HG03432 (cell line): ENCODE measurements at regions not wholly inside any gene's neighbourhood (a gene's known extent, or its start where the extent isn't known, plus 50 kb on each side); places are given as distances from the start of the nearest gene placed in this dataset.
"Not testable (repeated sequence)": the region's sequence is repeated elsewhere in the genome, so short reads cannot be mapped to it uniquely, and the experiment has no call there.

Experiments
- ATAC-seq: cut with Tn5 transposase; IDR thresholded peaks from one replicate; pipeline ENCODE4 v1.9.1; 2021; ENCODE audit warnings: mild to moderate bottlenecking, moderate library complexity; ENCODE audit not compliant: unreplicated experiment

GRCh38 chr3:153785901-153786300, 335.3 kb upstream of the ARHGEF26 start:
- ATAC-seq: peak; percentile 64

DNA sequence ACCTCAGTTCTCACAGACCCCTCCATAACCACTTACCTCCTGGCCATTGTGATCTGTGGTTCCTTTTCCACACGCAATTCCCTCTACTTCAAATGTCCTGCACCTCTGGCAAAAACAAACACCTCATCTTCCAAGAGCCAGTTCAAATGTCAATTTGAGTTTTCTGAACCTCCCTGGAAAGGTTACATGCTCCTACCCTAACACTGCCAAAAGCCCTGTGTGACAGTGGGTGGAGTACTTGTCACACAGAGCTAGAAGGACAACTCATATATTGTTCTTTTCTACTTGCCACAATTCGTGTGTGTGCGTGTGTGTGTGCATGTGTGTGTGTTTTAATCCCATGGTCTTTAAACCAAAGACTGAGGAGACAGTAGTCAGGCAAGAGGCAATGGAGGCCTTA, 331.8 kb upstream of the ARHGEF26 start:
- ATAC-seq: no peak

- ATAC-seq: not testable (repeated sequence)
Measured at GRCh38 chr3:153797056-153797455, 324.1 kb upstream of the ARHGEF26 start.

- ATAC-seq: no peak
Measured at GRCh38 chr3:153809097-153809496, 312.1 kb upstream of the ARHGEF26 start.

DNA sequence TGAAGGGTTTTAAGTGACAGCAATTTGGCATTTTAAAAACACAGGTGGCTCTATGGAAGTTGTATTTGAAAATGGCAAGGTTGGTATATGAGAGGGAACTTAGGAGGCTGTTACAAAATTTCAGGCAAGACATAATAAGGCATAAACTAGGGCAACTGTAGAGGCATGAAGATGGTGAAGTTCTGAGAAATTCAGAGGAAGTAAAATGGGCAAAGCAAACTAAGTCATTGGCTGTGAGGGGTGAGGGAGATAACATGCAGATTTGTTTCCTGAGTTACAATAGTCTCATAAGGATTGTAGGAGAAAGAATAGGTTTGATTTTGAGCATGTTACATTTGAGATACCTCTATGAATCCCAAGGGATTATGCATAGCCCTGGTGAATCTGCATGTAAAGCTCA, 302.9 kb upstream of the ARHGEF26 start:
- ATAC-seq: no peak

- ATAC-seq: no peak
Measured at GRCh38 chr3:153820035-153820434, 301.2 kb upstream of the ARHGEF26 start.

DNA sequence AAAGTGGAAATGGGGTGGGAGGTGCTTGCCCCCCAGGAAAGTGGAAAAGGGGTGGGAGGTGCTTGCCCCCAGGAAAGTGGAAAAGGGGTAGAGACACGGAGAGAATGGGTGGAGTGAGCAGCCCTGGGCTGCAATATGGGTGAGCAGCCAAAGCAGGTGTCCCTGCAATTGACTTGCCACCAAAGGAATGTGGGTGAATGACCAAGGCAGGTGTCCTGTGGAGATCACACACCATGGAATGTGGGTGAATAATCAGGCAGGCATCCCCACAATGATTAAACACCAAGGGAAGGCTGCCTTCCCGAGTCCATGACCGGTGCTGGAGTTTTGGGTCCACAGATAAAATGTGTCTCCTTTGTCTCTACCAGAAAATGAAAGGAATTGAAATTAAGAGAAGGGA, 292.8 kb upstream of the ARHGEF26 start:
- ATAC-seq: not testable (repeated sequence)

- ATAC-seq: no peak
Measured at GRCh38 chr3:153829606-153830170, 291.5 kb upstream of the ARHGEF26 start.

DNA sequence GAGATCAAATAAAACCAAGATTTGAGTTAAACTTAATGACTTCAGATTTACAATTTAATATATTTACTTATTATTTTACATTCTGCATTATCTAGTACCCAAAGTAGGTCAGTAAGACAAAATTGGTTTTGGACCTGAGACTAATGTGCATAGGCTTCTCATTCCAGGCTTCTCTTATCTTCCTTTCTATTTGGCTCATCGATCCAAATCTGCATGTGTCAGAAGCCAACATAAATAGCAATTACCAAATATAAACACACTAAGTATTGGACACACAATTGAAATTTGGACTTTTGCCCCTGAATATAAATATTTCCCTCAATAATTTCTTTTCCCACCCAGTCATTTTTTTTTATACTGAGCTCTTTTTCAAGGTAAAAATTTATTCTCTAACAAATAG, 290.6 kb upstream of the ARHGEF26 start:
- no peak for ATAC-seq

DNA sequence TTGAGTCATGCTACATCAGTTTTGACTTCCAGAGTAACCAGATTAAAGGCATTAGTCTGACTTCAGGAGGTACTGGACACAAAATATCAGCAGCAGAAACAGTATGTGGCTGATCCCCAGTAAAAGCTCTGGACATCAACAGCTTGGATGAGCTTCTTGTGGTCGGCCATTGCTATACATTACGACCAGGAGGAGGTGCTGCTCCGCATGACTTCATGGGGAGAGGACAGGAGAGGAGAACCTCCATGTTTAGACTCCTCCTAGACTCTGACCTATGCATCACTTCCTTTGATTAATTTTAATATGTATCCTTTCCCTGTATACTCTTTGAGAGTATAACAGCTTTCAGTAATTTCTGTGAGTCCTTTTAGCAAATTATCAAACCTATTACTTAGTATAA, 285.6 kb upstream of the ARHGEF26 start:
- peak; percentile 45 for ATAC-seq

- ATAC-seq: no peak
Measured at GRCh38 chr3:153840487-153840886, 280.7 kb upstream of the ARHGEF26 start.

- no peak for ATAC-seq
Measured at GRCh38 chr3:153843994-153844393, 277.2 kb upstream of the ARHGEF26 start.

DNA sequence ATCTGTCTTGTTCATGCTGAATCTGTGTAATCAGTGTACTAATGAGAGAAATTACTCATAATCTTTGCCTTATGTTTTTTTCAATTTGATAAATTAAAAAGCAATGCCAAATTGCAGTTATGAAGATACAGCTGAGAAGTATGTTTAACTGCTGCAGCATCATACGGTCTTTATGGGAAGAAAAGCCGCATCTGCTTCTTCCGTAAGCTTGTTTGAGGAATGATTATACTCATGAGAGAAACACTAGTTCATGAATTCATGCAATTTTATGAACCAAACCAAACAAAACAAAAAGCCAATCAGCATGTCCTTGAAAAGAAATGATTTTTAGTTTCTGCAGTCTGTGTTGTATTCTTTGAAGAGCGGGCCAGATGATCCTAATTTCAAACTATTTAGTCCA, 275.9 kb upstream of the ARHGEF26 start:
- ATAC-seq: no peak

- no peak for ATAC-seq
Measured at GRCh38 chr3:153848702-153849101, 272.5 kb upstream of the ARHGEF26 start.

GRCh38 chr3:153852355-153852754, 268.8 kb upstream of the ARHGEF26 start:
- no peak for ATAC-seq

- ATAC-seq: no peak
Measured at GRCh38 chr3:153853163-153853562, 268.0 kb upstream of the ARHGEF26 start.

DNA sequence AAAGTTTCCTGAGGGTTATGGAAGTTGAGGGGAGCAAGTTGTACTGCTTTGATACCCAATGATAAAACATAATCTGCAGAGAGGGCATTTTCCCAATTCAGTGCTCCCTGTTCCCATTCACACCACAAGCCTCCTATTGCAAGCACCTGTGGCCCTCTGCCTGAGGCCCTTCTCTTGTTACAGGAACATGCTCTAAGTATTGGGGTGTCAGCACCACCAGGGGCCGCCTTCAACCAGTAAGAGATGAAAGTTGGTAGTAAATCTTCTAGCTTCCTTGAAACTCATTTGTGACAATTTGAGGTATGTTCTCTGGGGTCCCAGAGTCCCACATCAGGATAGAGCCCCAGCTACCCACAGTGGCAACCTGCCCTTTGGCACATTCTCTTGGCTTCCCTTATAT, 265.4 kb upstream of the ARHGEF26 start:
- ATAC-seq: peak; percentile 69

GRCh38 chr3:153856932-153857331, 264.3 kb upstream of the ARHGEF26 start:
- no peak for ATAC-seq

DNA sequence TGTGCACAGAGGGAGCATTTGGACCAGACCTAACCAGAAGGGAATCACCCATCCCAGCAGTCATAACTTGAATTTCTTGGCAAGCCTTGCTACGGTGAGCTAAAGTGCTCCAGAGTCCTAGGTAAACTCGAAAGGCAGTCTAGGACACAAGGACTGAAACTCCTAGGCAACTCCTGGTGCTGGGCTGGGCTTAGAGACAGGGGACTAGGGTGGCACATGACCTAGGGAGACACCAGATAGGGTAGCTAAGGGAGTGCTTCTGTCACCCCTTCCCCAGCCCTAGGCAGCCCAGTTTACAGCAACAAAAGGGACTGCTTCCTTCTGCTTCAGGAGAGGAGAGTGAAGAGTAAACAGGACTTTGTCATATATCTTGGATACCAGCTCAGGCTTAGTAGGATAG, 256.4 kb upstream of the ARHGEF26 start:
- ATAC-seq: no peak

DNA sequence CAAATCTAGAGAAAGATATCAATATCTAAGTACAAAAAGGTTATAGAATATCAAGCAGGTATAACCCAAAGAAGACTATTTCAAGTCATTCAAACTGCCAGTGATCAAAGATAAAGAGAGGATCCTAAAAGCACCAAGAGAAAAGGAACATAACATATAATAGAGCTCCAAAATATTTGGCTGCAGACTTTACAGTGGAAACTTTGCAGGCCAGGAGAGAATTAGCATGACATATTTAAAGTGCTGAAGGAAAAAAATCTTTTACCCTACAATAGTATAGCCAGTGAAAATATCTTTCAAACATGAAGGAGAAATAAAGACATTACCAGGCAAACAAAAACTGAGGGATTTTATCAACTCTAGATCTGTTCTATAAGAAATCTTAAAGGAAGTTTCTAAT, 254.3 kb upstream of the ARHGEF26 start:
- no peak for ATAC-seq

DNA sequence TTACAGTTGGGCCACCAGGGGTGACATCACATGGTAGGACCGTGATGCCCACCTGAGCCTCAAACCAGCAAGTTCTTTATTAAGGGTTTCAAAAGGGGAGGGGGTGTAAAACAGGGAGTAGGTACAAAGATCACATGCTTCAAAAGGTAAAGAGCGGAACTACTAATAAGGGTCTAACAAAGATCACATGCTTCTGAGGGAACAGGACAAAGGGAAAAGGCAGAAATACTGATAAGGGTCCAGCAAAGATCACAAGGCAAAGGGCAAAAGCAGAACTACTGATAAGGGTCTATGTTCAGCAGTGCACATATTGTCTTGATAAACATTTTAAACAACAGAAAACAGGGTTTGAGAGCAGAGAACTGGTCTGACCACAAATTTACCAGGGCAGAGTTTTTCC, 246.8 kb upstream of the ARHGEF26 start:
- not testable (repeated sequence) for ATAC-seq

- no peak for ATAC-seq
Measured at GRCh38 chr3:153880493-153880892, 240.7 kb upstream of the ARHGEF26 start.

DNA sequence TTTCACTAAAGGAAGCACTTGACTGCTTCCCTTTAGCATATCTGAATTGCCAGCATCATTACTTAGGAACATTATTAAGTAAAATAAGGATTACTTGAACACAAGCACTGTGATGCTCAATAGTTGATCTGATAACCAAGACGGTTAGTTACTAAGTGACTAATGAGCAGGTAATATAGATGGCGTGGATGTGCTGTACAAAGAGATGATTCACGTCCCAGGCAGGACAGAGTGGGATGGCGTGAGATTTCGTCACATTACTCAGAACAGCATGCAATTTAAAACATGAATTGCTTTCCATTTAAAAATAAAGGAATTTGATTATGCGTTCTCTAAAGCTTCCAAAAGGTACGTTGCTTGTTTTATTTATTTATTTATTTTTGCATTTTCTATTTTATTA, 240.0 kb upstream of the ARHGEF26 start:
- no peak for ATAC-seq
